ENCODE measurements at regions not wholly inside any gene's neighbourhood (a gene's known extent, or its start where the extent isn't known, plus 50 kb on each side); places are given as distances from the start of the nearest gene placed in this dataset.

DNA sequence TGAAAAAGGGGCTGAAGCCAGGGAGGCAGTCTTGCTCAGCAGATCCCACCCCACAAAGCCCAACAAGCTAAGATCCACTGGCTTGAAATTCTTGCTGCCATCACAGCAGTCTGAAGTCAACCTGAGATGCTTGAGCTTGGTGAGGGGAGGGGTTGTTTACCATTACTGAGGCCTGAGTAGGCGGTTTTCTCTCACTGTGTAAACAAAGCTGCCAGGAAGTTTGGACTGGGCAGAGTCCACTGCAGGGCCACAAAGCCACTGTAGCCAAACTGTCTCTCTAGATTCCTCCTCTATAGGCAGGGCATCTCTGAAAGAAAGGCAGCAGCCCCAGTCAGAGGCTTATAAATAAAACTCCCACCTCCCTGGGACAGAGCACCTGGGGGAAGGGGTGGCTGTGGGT lies 746.1 kb upstream of the LRRC4C start:
- no peak for DNase-seq

DNA sequence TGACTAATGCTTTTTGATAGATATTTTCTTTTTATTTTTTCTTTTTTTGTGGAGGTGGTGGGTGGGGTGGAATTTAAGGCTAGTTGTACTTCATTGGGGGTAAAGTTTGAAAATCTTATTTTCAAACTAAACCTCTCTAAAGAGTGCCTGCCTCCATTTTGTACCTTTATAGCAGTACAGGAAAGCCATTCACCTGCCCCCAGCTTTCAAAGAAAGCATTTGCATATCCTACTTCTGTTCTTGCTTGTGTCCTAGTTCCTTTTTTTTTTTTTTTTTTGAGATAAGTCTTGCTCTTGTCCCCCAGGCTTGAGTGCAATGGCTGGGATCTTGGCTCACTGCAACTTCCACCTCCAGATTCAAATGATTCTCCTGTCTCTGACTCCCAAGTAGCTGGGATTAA lies 766.2 kb upstream of the LRRC4C start:
- DNase-seq = no peak

DNA sequence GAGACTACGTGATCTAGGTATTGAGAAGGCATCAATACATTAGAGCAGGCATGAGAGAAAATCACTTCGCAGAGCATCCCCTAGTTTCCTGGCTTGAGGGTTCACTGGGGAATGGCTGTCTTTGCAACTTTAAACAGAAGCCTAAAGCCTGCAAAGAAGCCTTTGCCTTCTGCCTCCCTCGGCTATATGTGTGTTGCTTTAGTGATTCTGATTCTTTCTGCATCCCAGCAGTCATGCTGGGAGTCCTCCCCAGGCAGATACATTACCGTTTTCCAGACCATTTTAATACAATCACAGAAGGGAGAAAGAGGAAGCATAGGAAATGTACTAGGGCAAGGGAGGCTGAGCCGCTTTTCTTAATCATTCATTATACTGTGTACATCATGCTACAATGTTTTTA lies 773.2 kb upstream of the LRRC4C start:
- DNase-seq = no peak

DNA sequence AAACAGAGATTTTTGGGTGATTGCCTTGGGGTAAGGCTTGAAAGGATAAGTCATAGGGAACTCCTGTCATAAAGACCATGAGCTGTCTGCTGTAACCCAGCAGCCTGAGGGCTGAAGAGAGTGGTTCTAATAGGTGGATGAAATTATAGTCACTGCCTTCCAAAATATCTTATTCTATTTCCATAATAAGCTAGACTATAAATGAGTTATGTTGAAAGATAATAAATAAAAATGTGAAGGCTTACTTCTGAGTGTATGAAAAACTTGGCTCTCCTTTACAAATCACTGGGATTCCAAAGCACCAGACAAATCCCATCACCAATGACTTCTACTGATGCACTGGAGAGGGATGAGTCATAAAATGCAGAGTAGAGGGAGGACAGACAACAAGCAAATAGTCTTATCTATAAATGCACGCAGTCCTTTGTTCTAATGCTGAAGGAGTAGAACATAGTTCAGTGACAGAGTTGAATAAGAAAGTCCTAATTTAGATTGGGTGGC lies 775.0 kb upstream of the LRRC4C start:
- DNase-seq = no peak

DNA sequence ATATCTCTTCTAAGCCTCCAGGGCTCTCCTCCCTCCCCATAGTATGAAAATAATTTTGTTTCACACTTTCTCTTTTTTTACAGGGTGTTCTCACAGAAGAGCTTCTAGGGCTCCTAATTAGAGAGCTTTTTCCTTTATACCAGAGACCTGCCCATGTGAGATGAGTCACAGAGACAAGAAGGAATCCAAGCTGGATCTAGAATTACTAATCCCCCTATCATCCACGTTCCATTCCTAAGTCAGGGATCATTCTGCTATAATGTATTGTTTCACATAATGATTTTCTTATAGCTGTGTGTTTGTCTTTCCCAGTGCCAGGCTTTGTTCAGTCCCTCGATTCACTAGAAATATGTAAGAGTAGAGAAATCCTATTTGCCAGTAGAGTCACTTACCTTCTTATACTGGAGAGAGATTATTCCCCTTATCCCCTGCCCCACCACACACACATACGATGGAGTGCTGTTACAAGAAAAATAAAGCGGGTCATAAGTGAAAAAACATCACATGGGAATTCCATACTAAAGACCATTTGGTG lies 778.3 kb upstream of the LRRC4C start:
- no peak for DNase-seq

DNA sequence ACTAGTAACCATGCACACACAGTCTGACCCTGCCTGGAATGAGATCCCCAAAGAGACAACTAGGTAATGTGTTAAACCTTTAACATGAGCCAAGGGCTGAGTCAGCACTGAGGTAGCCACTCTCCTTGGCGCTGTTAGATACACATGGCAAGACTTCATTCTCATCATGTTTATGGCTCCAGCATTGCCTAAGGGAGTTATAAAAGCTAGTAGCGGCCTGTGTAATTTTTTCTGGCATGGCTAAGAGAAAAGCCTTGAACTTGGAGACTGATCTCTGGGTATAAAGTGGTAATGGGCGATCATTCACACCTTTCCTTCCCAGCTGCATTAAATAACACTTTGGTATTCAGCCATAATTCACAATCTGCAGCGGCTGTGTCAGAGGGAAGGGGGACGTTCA lies 779.7 kb upstream of the LRRC4C start:
- no peak for DNase-seq

DNA sequence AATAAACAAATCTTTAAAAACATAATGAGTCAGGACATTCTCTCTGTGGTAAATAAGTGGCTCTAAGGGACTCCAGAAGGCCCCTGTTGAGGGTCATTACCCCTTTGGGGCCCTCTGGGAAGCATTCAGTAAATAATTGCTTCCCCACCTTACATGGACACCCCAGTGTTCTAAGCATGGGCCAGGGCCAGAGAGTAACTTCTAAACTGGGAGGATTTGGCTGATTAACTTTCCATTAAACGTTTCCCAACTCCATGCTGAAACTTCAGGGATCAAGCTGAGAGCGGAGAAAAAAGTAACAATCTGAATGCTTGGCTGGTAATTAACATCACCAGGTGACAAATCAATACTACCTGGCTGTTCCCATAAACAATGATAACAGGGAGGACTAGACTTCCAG lies 783.9 kb upstream of the LRRC4C start:
- no peak for DNase-seq

DNA sequence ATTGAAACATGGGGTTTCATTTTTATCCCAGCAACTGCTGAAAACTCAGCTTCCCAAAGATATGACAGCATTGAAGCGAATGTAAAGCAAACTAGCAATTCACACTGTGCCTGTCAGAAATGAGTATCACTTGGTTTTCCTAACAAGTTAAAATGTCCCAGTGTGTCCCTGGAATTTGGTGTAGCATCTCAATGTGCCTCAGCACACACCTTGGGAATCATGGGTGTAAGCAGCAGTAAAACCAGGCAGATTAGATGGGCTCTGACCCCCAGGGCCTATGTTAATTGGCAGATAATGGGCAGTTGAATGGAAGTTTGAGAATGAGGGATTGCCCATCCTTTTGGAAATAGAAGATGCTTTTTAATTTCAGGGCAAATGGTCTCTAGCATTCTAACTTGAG lies 784.9 kb upstream of the LRRC4C start:
- DNase-seq = no peak

DNA sequence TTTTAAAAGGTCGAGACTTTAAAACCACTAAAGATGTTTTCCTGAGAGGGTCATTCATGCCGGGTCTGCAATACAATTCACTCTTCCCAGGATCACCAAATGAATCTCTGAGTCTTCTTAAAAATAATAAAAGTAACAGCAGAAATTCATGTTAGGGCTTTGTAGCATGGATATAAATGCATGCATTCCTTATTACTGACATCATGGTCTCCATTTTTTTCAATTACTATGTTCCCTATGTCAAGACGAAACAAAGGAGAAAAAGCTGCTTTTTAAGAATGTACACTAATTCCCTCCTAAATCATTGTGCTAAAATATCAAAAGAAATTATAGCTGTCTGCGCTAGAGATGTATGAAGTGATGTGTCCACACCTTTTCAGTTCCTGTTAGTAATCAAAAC lies 789.9 kb upstream of the LRRC4C start:
- no peak for DNase-seq

DNA sequence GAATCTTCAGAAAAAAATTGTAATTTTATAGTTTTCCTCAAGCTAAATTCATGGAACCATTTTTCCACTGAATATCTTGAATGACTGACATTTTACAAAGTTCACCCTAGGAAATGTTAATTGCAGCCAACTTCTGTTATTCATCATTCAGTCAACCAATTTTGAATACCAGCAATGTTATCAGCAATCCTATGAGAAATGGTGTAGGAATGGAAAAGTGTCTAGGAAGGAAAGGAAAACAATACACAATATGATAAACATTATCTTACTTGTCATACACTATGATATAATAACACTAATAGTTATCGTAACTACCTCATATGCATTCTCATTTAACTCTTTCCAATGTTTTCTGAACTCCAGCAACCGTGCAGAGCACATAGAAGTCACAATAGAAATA lies 790.5 kb upstream of the LRRC4C start:
- DNase-seq = no peak

DNA sequence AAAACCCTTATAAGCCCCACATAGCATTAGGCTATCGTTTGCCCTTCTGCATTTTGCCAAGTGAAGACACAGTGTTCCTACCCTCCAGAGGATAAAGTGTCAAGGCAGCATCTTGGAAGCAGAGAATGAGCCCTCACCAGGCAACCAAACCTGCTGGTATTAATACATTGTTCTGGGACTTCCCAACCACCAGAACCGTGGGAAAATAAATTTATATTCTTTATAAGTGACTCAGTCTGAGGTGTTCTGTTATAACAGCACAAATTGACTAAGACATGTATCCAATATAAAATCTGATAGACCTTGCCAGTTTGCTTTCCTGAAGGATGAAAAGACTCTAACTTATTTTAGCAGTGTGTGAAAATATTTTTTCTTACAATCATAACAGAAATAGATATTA lies 792.5 kb upstream of the LRRC4C start:
- DNase-seq = no peak

DNA sequence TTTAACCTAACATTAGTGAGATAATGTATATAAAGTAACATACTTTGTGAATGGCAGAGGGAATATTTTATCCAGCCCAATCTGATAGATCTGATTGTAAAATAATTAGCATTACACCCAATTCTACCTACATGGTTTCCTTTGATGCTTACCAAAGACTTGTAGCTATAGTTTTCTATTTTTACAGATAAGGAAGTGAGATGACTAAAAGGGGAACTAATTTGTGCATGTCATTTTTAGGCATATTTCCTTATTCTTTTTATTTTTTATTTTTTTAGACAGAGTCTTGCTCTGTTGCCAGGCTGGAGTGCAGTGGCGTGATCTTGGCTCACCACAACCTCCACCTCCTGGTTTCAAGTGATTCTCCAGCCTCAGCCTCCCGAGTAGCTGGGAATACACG lies 793.7 kb upstream of the LRRC4C start:
- DNase-seq = no peak

DNA sequence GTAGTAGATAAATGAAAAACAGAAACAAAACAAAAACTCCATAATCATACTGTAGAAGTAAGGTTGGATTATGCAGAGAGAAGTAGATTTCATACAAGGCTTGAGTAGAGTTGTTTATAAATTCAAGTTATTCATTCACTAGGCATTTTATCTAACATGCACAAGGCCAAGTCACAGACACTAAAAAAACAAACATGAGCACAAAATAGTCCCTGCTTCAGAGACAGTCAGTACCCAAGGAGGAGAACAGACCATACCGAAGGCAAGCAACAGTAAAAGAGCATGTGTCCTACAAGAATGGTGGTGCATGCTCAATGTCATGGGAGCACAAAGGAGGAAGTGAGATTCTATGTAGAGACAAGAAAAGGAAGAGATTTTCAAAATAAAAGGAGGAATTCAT lies 796.5 kb upstream of the LRRC4C start:
- DNase-seq = no peak

DNA sequence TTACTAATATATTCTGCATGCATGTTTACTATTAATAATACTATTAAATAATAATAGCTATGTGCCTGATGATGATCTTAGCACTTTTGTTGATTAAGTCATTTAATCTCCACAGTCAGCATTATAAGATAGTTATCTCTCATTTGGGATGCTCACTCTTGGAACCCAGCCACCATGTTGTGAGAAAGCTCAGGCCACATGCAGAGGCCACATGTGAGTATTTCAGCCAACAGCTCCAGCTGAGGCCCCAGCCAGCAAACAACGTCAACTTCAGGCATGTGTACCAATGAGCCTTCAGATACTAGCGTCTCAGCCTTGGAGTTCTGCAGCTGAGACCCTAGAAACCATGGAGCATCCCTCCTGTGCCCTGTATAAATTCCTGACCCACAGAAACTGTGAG lies 798.1 kb upstream of the LRRC4C start:
- no peak for DNase-seq

DNA sequence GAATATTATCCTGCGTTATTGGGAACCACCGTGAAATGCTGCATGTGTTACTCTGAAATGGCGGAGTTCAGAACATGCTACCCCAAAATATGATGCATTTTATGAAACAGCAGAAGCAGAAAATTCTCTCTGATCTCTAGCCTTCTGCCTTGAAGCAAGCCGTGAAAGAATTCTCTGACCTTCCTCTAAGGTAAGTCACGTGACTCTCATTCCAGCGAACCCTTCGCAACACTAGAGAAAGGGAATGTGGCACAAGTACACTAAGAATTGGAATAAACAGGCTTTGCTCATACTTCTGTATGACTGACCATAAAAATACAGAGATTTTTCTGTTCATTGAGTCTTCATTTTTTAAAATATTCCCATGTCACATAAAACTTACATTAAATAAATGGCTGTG lies 805.6 kb upstream of the LRRC4C start:
- no peak for DNase-seq

DNA sequence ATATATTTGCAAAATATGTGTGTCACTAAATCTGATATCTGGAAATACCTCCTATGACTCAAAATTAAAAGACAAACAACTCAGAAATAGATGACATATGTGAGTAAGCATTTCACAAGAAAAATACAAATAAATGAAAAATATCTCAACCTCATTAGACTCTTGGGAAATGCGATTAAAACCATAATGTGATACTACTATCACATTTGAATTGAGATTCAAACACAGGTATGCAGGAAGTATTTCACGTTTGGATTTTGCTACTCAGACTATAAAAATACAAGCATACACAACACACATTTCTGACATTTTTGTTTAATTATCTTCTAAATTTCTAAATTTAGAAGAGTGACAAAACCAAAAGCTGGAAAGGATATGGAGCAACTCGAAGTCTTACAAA lies 811.9 kb upstream of the LRRC4C start:
- no peak for DNase-seq

DNA sequence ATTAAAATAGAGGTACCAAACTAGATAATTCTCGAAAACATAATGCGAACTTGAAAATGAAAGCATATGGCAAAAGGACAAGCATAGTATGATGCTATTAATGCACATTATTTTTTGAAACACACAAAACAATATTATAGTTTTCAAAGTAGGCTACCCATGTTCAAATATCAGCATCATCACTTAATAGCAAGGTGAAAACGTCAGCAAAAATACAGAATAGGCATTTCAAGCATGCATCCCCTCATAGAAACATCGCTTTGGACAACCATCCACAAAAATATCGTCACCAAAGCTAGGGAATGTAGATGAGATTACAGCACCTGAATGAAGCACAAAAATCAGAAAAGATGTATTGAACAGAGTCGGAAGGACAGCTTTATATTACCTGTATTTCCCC lies 814.5 kb upstream of the LRRC4C start:
- no peak for DNase-seq

DNA sequence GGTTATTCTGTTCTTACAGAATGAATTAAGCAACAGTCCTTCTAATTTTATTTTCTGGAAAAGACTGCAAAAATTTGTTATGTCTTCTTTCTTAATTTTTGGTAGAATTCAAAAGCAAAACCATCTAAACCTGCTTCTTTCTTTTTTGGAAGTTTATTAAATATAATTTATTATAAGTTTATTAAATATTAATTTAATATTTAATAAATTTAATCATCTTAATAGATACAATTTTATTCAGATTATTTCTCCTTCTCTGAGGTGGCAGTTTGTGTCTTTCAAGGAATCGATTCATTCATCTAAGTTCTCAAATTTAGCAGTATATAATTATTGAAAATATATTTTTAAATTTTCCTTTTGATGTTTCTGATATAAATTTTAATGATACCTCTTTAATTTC lies 837.5 kb upstream of the LRRC4C start:
- no peak for DNase-seq

DNA sequence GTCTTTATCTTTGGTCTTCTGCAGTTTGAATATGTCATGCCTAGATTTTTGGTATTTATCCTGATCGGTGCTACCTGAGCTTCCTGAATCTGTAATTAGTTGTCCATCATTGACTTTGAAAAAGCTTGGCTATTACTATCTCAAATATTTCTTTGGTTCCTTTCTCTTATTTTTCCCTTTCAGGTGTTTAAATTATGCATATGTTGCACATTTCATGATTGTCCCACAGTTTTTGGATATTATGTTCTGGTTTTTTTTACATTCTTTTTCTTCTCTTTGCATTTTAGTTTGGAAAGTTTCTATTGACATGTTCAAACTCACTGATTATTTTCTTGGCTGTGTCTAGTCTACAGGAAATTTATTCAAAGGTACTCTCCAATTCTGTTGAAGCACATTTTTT lies 840.3 kb upstream of the LRRC4C start:
- no peak for DNase-seq

DNA sequence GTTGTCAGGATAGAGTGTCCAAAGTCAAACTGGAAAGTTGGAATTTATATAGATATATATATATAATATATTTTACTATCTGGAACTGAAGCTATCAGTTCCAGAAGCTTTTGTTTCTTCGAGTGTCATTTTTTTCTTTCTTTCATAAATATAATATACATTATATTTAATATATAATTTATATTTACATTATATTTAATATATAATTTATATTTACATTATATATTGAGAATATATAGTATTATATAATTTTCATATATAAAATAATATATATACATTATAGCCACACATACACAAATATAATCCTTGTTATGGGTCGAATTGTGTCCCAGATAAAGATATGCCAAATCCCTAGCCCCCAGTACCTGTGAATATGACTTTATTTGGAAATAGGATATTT lies 842.3 kb upstream of the LRRC4C start:
- DNase-seq = no peak

DNA sequence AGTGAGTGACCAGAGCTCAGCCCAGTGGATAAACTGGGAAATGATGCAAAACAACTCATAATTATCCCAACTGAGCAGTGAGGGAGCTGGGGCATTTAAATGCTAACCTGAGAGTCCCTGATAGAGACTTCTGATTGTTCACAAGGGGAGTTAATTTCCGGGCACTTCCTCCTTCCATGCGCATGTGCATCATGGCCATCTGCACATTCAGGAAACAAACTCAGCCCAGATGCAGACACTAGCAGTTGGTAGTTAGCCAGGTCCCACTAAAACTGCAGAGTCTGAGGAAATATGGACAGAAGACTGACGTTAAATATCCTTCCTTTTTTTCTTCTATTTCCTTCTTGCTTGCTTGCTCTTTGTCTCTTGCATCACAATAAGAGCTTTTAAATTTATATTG lies 852.1 kb upstream of the LRRC4C start:
- DNase-seq = no peak

DNA sequence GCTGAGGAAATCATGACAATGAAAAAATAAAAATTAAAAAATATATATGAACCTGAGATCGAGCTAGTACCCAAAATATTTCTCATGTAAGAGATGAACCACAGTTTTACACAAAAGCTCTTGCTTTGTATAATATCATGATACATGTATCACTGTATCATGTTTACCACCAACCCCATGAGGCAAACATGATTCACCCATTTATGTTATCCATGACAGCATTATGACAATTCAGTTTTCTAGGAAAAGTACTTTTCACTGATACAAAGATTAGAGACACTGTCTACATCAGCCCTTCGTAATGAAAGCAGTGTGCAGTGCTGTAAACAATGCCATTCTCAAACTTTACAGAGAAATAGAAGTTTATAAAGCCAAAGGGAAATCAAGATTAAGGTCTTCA lies 852.5 kb upstream of the LRRC4C start:
- no peak for DNase-seq

DNA sequence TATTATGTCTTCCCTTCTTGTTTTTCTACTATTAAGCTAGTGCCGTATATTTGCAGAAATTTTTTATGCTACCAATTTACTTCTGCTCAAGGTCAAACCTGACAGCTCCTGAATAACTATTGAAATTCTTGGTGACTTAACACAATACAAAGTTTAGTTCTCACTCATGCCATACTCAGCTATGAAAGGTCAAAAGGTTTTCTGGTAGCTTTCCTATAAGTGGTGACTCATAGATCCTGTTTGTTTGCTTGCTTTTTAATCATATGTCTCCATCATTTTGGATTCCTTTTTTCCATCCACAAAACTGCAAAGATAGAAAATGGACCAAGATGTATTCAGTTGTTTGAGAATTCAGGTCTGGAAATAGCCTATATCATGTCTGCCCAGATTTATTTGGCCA lies 855.8 kb upstream of the LRRC4C start:
- DNase-seq = no peak

DNA sequence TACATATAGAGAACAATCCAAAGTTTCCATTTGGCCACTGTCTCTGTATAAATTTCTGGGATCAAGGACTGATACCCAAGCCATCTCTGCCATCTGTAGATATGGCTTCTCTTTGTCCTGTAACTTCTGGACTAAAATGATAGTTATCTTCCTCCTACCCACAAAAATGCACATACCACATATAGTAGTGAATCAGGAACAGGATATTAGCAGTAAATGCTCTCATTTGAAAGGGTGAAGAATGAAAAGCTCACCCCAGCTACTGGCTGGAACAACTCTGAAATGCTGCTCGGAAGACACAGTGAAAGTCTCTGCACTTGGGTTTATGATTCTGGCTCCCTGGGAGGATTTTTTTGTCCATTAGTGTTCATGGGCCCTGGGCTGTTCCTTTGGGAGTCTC lies 856.4 kb upstream of the LRRC4C start:
- no peak for DNase-seq

DNA sequence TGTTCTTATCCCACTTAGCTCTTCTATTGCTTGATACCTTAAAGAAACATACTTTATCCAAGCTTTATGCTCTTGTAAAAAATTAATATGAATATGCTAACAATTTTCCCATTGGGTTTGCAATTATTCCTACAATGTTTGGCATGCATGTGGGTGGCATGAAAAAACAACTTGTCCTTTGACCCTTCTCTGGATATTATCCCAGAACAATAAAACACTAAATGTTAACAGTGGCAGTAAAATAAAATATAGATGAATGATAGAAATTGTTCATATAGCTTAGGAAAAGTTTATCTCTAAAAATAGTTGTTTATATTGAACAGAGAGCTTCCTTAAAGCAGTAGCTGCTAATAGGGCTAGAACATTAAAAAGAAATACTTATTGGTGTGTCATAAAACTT lies 860.5 kb upstream of the LRRC4C start:
- DNase-seq = no peak

DNA sequence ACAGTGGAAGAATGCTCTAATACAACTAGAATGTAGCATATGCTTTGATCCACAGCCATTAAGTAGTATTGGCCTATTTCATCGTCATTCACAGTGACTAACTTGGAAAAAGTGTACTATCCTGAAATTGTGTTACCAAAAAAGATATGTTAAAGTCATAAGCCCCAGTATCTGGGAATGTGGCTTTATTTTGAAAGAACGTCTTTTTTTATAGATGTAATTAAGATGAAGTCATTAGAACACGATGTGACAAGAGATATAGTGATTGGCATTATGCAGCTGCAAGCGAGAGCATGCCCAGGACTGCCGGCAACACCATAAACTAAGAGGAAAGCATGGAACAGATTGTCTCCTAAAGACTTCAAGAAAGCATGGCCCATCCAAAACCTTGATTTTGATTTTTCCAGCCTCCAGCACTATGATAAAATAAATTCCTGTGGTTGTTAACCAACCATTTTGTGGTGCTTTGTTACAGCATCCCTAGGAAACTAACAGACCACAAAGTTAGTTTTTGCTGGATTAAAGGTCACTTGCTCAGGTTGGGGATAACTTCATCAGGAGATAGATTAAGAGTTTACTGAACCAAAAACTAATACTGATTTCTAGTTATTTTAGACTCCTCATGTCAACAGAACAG lies 870.6 kb upstream of the LRRC4C start:
- no peak for DNase-seq

All from GDM1 (cell line).